ENCODE measurements at regions not wholly inside any gene's neighbourhood (a gene's known extent, or its start where the extent isn't known, plus 50 kb on each side); places are given as distances from the start of the nearest gene placed in this dataset.
A peak's percentile ranks its signal among the peaks of the same experiment; 100 is the strongest.

DNA sequence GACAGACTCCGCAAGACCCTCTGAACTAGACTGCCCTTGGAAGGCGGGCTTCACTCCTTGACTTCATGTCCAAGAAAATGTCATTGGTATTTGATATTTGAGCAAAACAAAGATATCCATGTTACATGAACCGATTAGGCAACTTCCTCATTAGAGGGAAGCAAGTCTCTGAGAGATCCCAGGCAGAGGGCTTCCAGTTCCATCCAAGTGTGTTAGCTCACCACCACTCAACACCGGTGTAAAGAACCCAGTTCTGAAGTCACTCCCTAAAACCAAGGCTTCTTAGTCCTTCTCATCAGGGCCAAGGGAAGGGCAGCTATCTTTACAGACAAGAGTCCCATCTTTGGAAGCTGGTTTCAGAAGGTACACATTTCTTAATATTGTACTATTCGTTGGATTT is 87.2 kb upstream of the CDKN3 start:
- H3K9me3 ChIP-seq (ENCODE audit: control insufficient read depth, low read length), result no peaks in the 10 kb centered on the region
- TF ChIP-seq, protein P1, sequence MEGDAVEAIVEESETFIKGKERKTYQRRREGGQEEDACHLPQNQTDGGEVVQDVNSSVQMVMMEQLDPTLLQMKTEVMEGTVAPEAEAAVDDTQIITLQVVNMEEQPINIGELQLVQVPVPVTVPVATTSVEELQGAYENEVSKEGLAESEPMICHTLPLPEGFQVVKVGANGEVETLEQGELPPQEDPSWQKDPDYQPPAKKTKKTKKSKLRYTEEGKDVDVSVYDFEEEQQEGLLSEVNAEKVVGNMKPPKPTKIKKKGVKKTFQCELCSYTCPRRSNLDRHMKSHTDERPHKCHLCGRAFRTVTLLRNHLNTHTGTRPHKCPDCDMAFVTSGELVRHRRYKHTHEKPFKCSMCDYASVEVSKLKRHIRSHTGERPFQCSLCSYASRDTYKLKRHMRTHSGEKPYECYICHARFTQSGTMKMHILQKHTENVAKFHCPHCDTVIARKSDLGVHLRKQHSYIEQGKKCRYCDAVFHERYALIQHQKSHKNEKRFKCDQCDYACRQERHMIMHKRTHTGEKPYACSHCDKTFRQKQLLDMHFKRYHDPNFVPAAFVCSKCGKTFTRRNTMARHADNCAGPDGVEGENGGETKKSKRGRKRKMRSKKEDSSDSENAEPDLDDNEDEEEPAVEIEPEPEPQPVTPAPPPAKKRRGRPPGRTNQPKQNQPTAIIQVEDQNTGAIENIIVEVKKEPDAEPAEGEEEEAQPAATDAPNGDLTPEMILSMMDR (conservative IDR thresholded peaks at IDR 0.05), result no peak

GRCh38 chr14:54310151-54310850 is 86.5 kb upstream of the CDKN3 start:
- Histone ChIP-seq H3K4me1 (ENCODE audit: control insufficient read depth, insufficient read depth, low read length) (no peaks in the 10 kb centered on the region), H3K4me3 (ENCODE audit: low read length) (no peak overlapping the region), H3K27ac (ENCODE audit: low read depth, low read length) (no peak overlapping the region), H3K9me3 (ENCODE audit: control insufficient read depth, low read length) (no peaks in the 10 kb centered on the region), H3K27me3 (ENCODE audit: control insufficient read depth, insufficient read depth, low read length, poor library complexity, severe bottlenecking) (no peaks in the 10 kb centered on the region), H3K9ac (ENCODE audit: extremely low read depth, low read length, poor library complexity, severe bottlenecking) (peak overlapping the region; percentile 9), H3K36me3 (ENCODE audit: control insufficient read depth, insufficient read depth, low read length) (no peaks in the 10 kb centered on the region)
- 89 to 92% methylated on average over 5 to 9 of the region's 10 CpGs for WGBS, 2 experiments (ENCODE audit: insufficient coverage in 1 of 2, insufficient read length in 1 of 2)
- DNase-seq, result peak; percentile 62
- TF ChIP-seq, protein P1 (conservative IDR thresholded peaks at IDR 0.05), result no peak
- Mint-ChIP-seq H3K27ac (peak overlapping the region; percentile 15), H3K9me3 (no peaks in the 10 kb centered on the region), H3K36me3 (ENCODE audit: low read depth) (no peaks in the 10 kb centered on the region), H3K27me3 (ENCODE audit: insufficient read depth) (peaks cover 3% of the 10 kb centered on the region), H3K4me1 (peaks cover 23% of the 10 kb centered on the region), H3K4me3 (no peak overlapping the region)

More for the DNA sequence above, 87.2 kb upstream of the CDKN3 start:
- DNase-seq, result no peak
- Histone ChIP-seq H3K9ac (ENCODE audit: extremely low read depth, low read length, poor library complexity, severe bottlenecking) (no peak overlapping the region), H3K4me1 (ENCODE audit: control insufficient read depth, insufficient read depth, low read length) (no peaks in the 10 kb centered on the region), H3K27me3 (ENCODE audit: control insufficient read depth, insufficient read depth, low read length, poor library complexity, severe bottlenecking) (no peaks in the 10 kb centered on the region), H3K27ac (ENCODE audit: low read depth, low read length) (no peak overlapping the region), H3K36me3 (ENCODE audit: control insufficient read depth, insufficient read depth, low read length) (no peaks in the 10 kb centered on the region), H3K4me3 (ENCODE audit: low read length) (no peak overlapping the region)
- peaks cover 3% of the 10 kb centered on the region for H3K27me3 Mint-ChIP-seq (ENCODE audit: insufficient read depth)
- no peak overlapping the region for H3K4me3 Mint-ChIP-seq
- no peak overlapping the region for H3K27ac Mint-ChIP-seq
- peaks cover 19% of the 10 kb centered on the region for H3K4me1 Mint-ChIP-seq
- no peaks in the 10 kb centered on the region for H3K9me3 Mint-ChIP-seq
- WGBS, 2 experiments (ENCODE audit: insufficient coverage in 1 of 2, insufficient read length in 1 of 2), result 85 to 93% methylated on average over 4 to 5 of the region's 5 CpGs
- H3K36me3 Mint-ChIP-seq (ENCODE audit: low read depth), result no peaks in the 10 kb centered on the region

DNA sequence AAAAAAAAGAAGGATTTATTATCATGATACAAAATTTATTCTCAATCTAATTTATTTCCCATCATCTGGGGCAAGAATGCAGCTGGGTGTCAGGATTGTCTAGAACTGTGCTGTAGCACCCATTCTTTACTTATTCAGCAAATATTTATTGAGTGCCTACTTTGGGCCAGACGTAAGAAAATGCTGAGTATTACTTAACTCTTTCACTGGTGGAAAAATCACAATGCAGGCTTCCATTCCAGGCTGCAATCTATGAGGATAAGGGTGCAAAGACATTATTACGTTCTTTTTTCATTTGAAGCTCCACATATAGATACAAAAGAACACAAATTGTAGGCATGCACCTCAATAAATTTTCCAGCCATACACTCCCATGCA is 86.0 kb upstream of the CDKN3 start:
- Mint-ChIP-seq H3K9me3 (no peaks in the 10 kb centered on the region), H3K4me3 (no peak overlapping the region), H3K4me1 (peaks cover 23% of the 10 kb centered on the region), H3K27ac (no peak overlapping the region), H3K27me3 (ENCODE audit: insufficient read depth) (no peaks in the 10 kb centered on the region), H3K36me3 (ENCODE audit: low read depth) (no peaks in the 10 kb centered on the region)
- no peak for DNase-seq
- 84 to 90% methylated on average over 2 of the region's 2 CpGs for WGBS, 2 experiments (ENCODE audit: insufficient coverage in 1 of 2, insufficient read length in 1 of 2)
- no peaks in the 10 kb centered on the region for H3K4me1 ChIP-seq (ENCODE audit: control insufficient read depth, insufficient read depth, low read length)
- no peaks in the 10 kb centered on the region for H3K36me3 ChIP-seq (ENCODE audit: control insufficient read depth, insufficient read depth, low read length)
- no peak overlapping the region for H3K4me3 ChIP-seq (ENCODE audit: low read length)
- H3K9ac ChIP-seq (ENCODE audit: extremely low read depth, low read length, poor library complexity, severe bottlenecking), result no peak overlapping the region
- H3K27me3 ChIP-seq (ENCODE audit: control insufficient read depth, insufficient read depth, low read length, poor library complexity, severe bottlenecking), result no peaks in the 10 kb centered on the region
- H3K9me3 ChIP-seq (ENCODE audit: control insufficient read depth, low read length), result no peaks in the 10 kb centered on the region
- TF ChIP-seq, protein P1 (conservative IDR thresholded peaks at IDR 0.05), result no peak
- H3K27ac ChIP-seq (ENCODE audit: low read depth, low read length), result no peak overlapping the region

All from endodermal cell (in vitro differentiated cells).